Cerebellar cortex (tissue), 1 donor: ENCODE measurements at regions not wholly inside any gene's neighbourhood (a gene's known extent, or its start where the extent isn't known, plus 50 kb on each side); places are given as distances from the start of the nearest gene placed in this dataset.

Experiments
- DNase-seq: peaks from one replicate; pipeline ENCODE4 v3.0.0-alpha.2; 2015; ENCODE audit warnings: low spot score

- DNase-seq = no peak
These were observed 181.5 kb upstream of the ZBED5 start for GRCh38 chr11:11039208-11039965.

- no peak for DNase-seq
These were observed 180.9 kb upstream of the ZBED5 start for GRCh38 chr11:11038782-11039181.

GRCh38 chr11:11038352-11038751 lies 180.5 kb upstream of the ZBED5 start:
- DNase-seq = no peak

- peak; percentile 89 for DNase-seq
These were observed 179.2 kb upstream of the ZBED5 start for GRCh38 chr11:11036848-11037732.

GRCh38 chr11:11036185-11036847 lies 178.5 kb upstream of the ZBED5 start:
- no peak for DNase-seq

GRCh38 chr11:11035331-11035730 lies 177.5 kb upstream of the ZBED5 start:
- DNase-seq = no peak

- DNase-seq = no peak
These were observed 176.6 kb upstream of the ZBED5 start for GRCh38 chr11:11034476-11034875.

GRCh38 chr11:11032066-11032465 lies 174.2 kb upstream of the ZBED5 start:
- no peak for DNase-seq

- DNase-seq = no peak
These were observed 171.2 kb upstream of the ZBED5 start for GRCh38 chr11:11029027-11029426.

- peak; percentile 34 for DNase-seq
These were observed 170.3 kb upstream of the ZBED5 start for GRCh38 chr11:11028017-11028692.

- no peak for DNase-seq
These were observed 169.4 kb upstream of the ZBED5 start for GRCh38 chr11:11027288-11027687.

GRCh38 chr11:11025087-11025486 lies 167.2 kb upstream of the ZBED5 start:
- DNase-seq = no peak

- DNase-seq = peak; percentile 35
These were observed 164.4 kb upstream of the ZBED5 start for GRCh38 chr11:11022125-11022730.

- DNase-seq = no peak
These were observed 163.7 kb upstream of the ZBED5 start for GRCh38 chr11:11021563-11021962.

GRCh38 chr11:11020747-11021149 lies 162.9 kb upstream of the ZBED5 start:
- no peak for DNase-seq

GRCh38 chr11:11020219-11020726 lies 162.4 kb upstream of the ZBED5 start:
- no peak for DNase-seq

GRCh38 chr11:11016943-11017342 lies 159.1 kb upstream of the ZBED5 start:
- DNase-seq = no peak

- DNase-seq = no peak
These were observed 158.2 kb upstream of the ZBED5 start for GRCh38 chr11:11016068-11016467.

- no peak for DNase-seq
These were observed 153.8 kb upstream of the ZBED5 start for GRCh38 chr11:11011617-11012016.

- DNase-seq = no peak
These were observed 152.8 kb upstream of the ZBED5 start for GRCh38 chr11:11010624-11011127.

- DNase-seq = no peak
These were observed 151.3 kb upstream of the ZBED5 start for GRCh38 chr11:11009179-11009578.
